Endothelial cell of umbilical vein (primary cell): ENCODE measurements at regions not wholly inside any gene's neighbourhood (a gene's known extent, or its start where the extent isn't known, plus 50 kb on each side); places are given as distances from the start of the nearest gene placed in this dataset.

Source experiments
- BruUV-seq: library from RNA; stranded (reverse); fragments of 400-500 nt; replicated peaks from 2 replicates; lab custom pipeline; 2021; lab: Mats Ljungman, UMichigan
- CTCF ChIA-PET: fragments of 300-600, 350-600 bp; sonication (Branson Sonifier 250); formaldehyde crosslinking; loops from one replicate; lab custom pipeline; 2021; ENCODE audit warnings: antibody characterized with exemption, inconsistent platforms; lab: Charles Lee
- POLR2A ChIA-PET: fragments of 300-600, 350-600 bp; sonication (Branson Sonifier 250); formaldehyde crosslinking; loops from one replicate; lab custom pipeline; 2021; ENCODE audit warnings: antibody characterized with exemption, inconsistent platforms; lab: Charles Lee
- DNase-seq: peaks from one replicate; pipeline ENCODE4 v3.0.0-alpha.2; 2011; ENCODE audit warnings: low read depth, low spot score
- FAIRE-seq: peaks from 2 replicates; lab custom pipeline; 2011; peaks lifted over from hg19 to GRCh38; lab: Jason Lieb, UNC
- H2AFZ ChIP-seq: 2 replicates; pipeline ENCODE4 v1.6.0; 2012; ENCODE audit warnings: low read depth, low read length, control low read depth, inconsistent platforms
- H3K27ac ChIP-seq: 2 replicates; pipeline ENCODE4 v1.5.1; 2011; ENCODE audit warnings: low read depth, mild to moderate bottlenecking, control low read depth, low read length, moderate library complexity; ENCODE audit not compliant: insufficient read depth
- H3K27me3 ChIP-seq, 2 experiments: 2 replicates each; pipeline versions ENCODE4 v1.6.0 to v1.6.1; 2011; ENCODE audit warnings: low read length in 2 of 2, mixed read lengths in 1 of 2; ENCODE audit not compliant: control insufficient read depth in 2 of 2, insufficient read depth in 2 of 2
- H3K36me3 ChIP-seq, 2 experiments: 2 replicates in 1 of 2; 3 replicates in 1 of 2; pipeline ENCODE4 v1.5.1; 2011; ENCODE audit warnings: low read length in 2 of 2, mild to moderate bottlenecking in 1 of 2, moderate library complexity in 1 of 2; ENCODE audit not compliant: control insufficient read depth in 2 of 2, insufficient read depth in 2 of 2; ENCODE audit errors: extremely low read depth in 1 of 2
- H3K4me1 ChIP-seq: 3 replicates; pipeline ENCODE4 v1.5.1; 2011; ENCODE audit warnings: mild to moderate bottlenecking, low read length; ENCODE audit not compliant: control insufficient read depth, insufficient read depth; ENCODE audit errors: extremely low read depth
- H3K4me2 ChIP-seq: 2 replicates; pipeline ENCODE4 v1.6.1; 2011; ENCODE audit warnings: low read length, control low read depth, mixed read lengths; ENCODE audit not compliant: insufficient read depth
- H3K4me3 ChIP-seq, 3 experiments: fragments of 200-600 bp in 1 of 3; sonication (generic), shearing (Covaris generic) in 1 of 3; replicated peaks in 1 of 3; 2 replicates each; pipeline ENCODE4 v1.5.1; 2011 to 2016; ENCODE audit warnings: control low read depth in 3 of 3, low read length in 3 of 3, mild to moderate bottlenecking in 2 of 3, inconsistent platforms in 1 of 3, low read depth in 1 of 3, moderate library complexity in 1 of 3; ENCODE audit not compliant: insufficient read depth in 1 of 3
- H3K79me2 ChIP-seq: 2 replicates; pipeline ENCODE4 v1.6.0; 2012; ENCODE audit warnings: low read length, inconsistent platforms; ENCODE audit not compliant: control insufficient read depth, insufficient read depth
- H3K9ac ChIP-seq: replicated peaks from 2 replicates; pipeline ENCODE3; 2011; ENCODE audit warnings: low read length, control low read depth; ENCODE audit not compliant: insufficient read depth; ENCODE audit errors: extremely low read depth
- H3K9me1 ChIP-seq: replicated peaks from 3 replicates; pipeline ENCODE4 v1.6.0; 2011; ENCODE audit warnings: mild to moderate bottlenecking, low read length; ENCODE audit not compliant: control insufficient read depth, insufficient read depth; ENCODE audit errors: extremely low read depth
- H3K9me3 ChIP-seq: replicated peaks from 2 replicates; pipeline ENCODE4 v1.5.1; 2012; ENCODE audit warnings: low read length, inconsistent platforms; ENCODE audit not compliant: control insufficient read depth, insufficient read depth
- H4K20me1 ChIP-seq: replicated peaks from 2 replicates; pipeline ENCODE3; 2011; ENCODE audit warnings: mild to moderate bottlenecking, low read length; ENCODE audit not compliant: control insufficient read depth, insufficient read depth; ENCODE audit errors: extremely low read depth
- CTCF ChIP-seq, 2 donors: IDR thresholded peaks; 1 replicate in 1 of 2; 2 replicates in 1 of 2; pipeline ENCODE4 v1.5.1; 2011; ENCODE audit warnings: low read length in 2 of 2, mild to moderate bottlenecking in 2 of 2, moderate library complexity in 2 of 2, control low read depth in 1 of 2, inconsistent platforms in 1 of 2, low read depth in 1 of 2; ENCODE audit not compliant: insufficient read depth in 1 of 2; ENCODE audit errors: extremely low read depth in 1 of 2
- EZH2 ChIP-seq: IDR thresholded peaks from 2 replicates; pipeline ENCODE4 v1.6.1; 2012; ENCODE audit warnings: borderline replicate concordance, low read depth, mild to moderate bottlenecking, moderate library complexity, low read length, inconsistent platforms; ENCODE audit not compliant: severe bottlenecking
- FOS ChIP-seq: IDR thresholded peaks from 2 replicates; pipeline ENCODE4 v1.6.1; 2011; ENCODE audit warnings: mild to moderate bottlenecking, low read length, moderate library complexity, borderline replicate concordance; ENCODE audit not compliant: insufficient read depth
- GATA2 ChIP-seq: IDR thresholded peaks from 2 replicates; pipeline ENCODE4 v1.7.0; 2011; ENCODE audit warnings: low read depth, mild to moderate bottlenecking, moderate library complexity, mixed read lengths, low read length; ENCODE audit not compliant: insufficient read length, insufficient read depth
- JUN ChIP-seq: IDR thresholded peaks from 2 replicates; pipeline ENCODE4 v1.6.1; 2011; ENCODE audit warnings: borderline replicate concordance, low read depth; ENCODE audit not compliant: insufficient read length, insufficient read depth
- MAX ChIP-seq: IDR thresholded peaks from 2 replicates; pipeline ENCODE4 v1.6.1; 2011; ENCODE audit not compliant: insufficient read depth, insufficient read length
- MYC ChIP-seq: IDR thresholded peaks from one replicate; pipeline ENCODE4 v1.6.1; 2011; ENCODE audit warnings: mild to moderate bottlenecking, low read depth, low read length
- POLR2A ChIP-seq: IDR thresholded peaks from 2 replicates; pipeline ENCODE4 v1.6.1; 2012; ENCODE audit warnings: low read depth, mild to moderate bottlenecking, control low read depth, low read length
- POLR2AphosphoS5 ChIP-seq: IDR thresholded peaks from 2 replicates; pipeline ENCODE4 v1.6.1; 2012; ENCODE audit warnings: low read depth, mild to moderate bottlenecking, control low read depth, low read length, moderate library complexity; ENCODE audit not compliant: insufficient read depth
- dilution Hi-C: fragments of 300-500 bp; cut with MboI; formaldehyde crosslinking; loops from one replicate; pipeline ENCODE4 v1.15.0; 2019; ENCODE audit warnings: low sequenced_read_pairs; ENCODE audit not compliant: extremely low pct_ligation_motif_present
- intact Hi-C: fragments of 100-400 bp; cut with micrococcal nuclease; formaldehyde crosslinking; loops from one replicate; pipeline ENCODE4 v1.10.0; 2022

GRCh38 chr5:114153392-114153791, 208.5 kb upstream of the KCNN2 start:
- BruUV-seq, result no TSS peak
- no peak for FAIRE-seq
- Histone ChIP-seq H3K27ac (no peak overlapping the region), H3K79me2 (no peaks in the 10 kb centered on the region), H3K9me1 (no peaks in the 10 kb centered on the region), H4K20me1 (no peaks in the 10 kb centered on the region), H3K9ac (no peak overlapping the region), H3K9me3 (no peaks in the 10 kb centered on the region), H3K27me3 (no peaks in the 10 kb centered on the region), H3K4me3 (no peak overlapping the region), H2AFZ (no peak overlapping the region), H3K4me1 (no peaks in the 10 kb centered on the region), H3K4me2 (no peak overlapping the region), H3K36me3 (no peaks in the 10 kb centered on the region)
- DNase-seq, result no peak
- intact Hi-C loops (no loop called here), dilution Hi-C loops (no loop called here)
- CTCF ChIA-PET, result no interaction called here
- POLR2A ChIA-PET, result no interaction called here
- TF ChIP-seq FOS (no peak), JUN (no peak), CTCF (IDR thresholded peaks at IDR 0.05; ENCODE audit: extremely low read depth in 1 of 2, insufficient read depth in 1 of 2, low read depth in 1 of 2, low read length in 2 of 2) (no peak), GATA2 (no peak), EZH2 (no peak), POLR2AphosphoS5 (no peak), MAX (no peak), MYC (no peak), POLR2A (no peak)
